GM18951 (cell line): ENCODE measurements at regions not wholly inside any gene's neighbourhood (a gene's known extent, or its start where the extent isn't known, plus 50 kb on each side); places are given as distances from the start of the nearest gene placed in this dataset.

Source experiments
- POLR2A ChIP-seq: IDR thresholded peaks from 4 replicates; pipeline ENCODE4 v1.6.1; 2011; ENCODE audit warnings: mild to moderate bottlenecking; ENCODE audit not compliant: insufficient read length, insufficient read depth; ENCODE audit errors: extremely low read depth
- in situ Hi-C: fragments of 300-500 bp; cut with MboI; formaldehyde crosslinking; loops from one replicate; pipeline ENCODE4 v1.12.0; 2022; ENCODE audit warnings: low sequenced_read_pairs, mixed read lengths, inconsistent platforms; ENCODE audit not compliant: unreplicated experiment

DNA sequence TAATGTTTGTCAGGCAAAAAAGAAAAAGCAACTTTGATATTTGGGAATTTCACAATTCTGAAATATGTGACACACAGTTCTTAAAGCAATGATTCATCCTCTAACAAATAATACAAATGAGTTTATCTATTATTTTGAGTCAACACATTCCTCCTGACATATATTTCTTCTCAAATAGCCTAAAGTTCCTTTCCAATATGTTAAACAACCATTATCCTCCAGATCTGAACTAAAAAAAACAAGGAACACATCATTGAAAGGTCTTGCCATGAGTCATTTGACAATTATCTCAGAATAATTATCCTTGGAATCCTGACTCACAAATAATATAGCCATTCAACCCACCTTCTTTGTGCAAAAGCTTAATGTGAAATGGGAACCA is 208.7 kb upstream of the CDIN1 start:
- no peak for TF ChIP-seq POLR2A

GRCh38 chr15:36371509-36371908 is 207.9 kb upstream of the CDIN1 start:
- in situ Hi-C loops = no loop called here
- no peak for TF ChIP-seq POLR2A

More for the DNA sequence above, 208.7 kb upstream of the CDIN1 start:
- in situ Hi-C loops = no loop called here

DNA sequence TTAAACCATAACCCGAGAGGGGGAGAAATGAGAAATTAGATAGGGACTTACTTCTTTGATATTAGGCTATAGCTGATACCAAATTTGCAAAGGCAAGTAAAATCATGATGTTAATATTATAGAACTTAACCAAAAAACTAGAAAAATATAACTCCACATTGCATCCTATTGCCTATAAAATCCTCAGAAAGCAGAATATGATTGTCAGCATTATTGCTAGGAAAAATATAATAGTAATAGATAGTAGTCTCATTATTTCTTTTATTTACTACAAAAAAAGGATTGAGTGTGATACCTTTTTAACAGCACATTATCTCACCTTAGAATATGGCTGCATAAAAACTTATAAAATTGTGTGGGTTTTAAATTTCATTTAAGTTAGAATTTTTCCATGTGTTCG is 206.5 kb upstream of the CDIN1 start:
- in situ Hi-C loops = no loop called here
- TF ChIP-seq POLR2A = no peak

DNA sequence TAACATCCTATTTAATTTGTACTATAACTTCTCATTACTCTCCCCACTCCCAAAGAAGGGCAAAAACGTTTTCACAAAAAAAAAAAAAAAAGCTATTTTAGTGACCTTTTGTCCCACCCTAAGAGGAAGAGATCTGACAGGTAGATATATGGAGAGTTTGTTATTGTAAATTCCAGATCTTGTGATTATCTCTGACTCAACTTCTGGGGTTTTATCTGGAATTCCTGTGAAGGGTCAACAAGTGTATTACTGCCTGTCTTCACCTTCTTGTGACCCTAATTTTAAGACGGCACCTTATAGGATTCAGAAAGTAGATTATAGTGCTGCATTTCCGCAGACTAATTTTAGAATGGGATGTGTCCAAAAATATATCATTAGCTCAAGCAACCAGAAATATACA is 205.9 kb upstream of the CDIN1 start:
- in situ Hi-C loops = no loop called here
- TF ChIP-seq POLR2A = no peak

- TF ChIP-seq POLR2A = no peak
- in situ Hi-C loops = no loop called here
These were observed 190.3 kb upstream of the CDIN1 start for GRCh38 chr15:36389107-36389506.

DNA sequence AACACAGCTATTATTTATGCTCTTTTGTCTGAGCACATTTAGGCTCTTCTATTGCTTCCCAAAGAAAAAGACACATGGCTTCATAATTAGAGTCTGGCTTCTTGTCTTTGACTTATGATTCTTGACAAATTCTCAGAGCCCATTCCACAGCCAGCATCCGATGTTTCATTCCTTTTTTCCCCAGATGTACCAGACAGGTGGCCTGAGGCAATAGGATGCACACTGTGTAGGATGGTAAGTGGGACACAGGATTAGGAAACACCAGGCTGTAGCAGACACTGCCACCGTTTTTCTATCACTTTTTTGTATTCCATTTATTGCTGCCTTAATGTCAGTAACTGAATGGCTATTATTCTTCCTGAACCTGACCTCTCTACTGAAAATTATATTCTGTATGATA is 188.9 kb upstream of the CDIN1 start:
- TF ChIP-seq POLR2A = no peak
- in situ Hi-C loops = no loop called here

DNA sequence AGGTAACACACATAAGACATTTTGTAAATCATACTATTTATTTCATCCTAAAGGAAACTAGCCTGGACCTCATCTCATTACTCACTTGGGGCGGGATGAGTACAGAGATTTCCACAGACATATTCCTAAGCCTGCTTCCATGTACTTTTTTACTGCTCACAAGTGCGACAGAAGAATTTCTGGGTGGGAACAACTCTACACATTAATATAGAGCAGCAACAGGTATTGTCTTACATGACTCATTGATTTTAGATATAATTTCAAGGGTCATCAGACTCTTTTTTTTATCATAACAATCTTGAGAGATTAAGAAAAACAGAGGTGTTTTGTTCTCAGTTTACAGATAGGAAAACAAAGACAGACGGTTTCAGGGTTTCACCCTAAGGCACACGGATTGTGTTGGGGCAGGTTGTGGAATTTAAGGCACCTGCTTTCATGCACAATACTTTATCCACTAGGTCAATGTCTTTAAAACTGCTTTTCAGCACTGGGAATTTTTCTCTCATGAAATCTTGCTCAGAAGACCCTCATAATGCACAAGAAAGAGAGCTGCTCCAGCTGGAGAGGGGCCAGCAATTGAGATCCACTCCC is 186.7 kb upstream of the CDIN1 start:
- no peak for TF ChIP-seq POLR2A
- in situ Hi-C loops = no loop called here

- TF ChIP-seq POLR2A = no peak
- in situ Hi-C loops = no loop called here
These were observed 181.2 kb upstream of the CDIN1 start for GRCh38 chr15:36398212-36398611.

DNA sequence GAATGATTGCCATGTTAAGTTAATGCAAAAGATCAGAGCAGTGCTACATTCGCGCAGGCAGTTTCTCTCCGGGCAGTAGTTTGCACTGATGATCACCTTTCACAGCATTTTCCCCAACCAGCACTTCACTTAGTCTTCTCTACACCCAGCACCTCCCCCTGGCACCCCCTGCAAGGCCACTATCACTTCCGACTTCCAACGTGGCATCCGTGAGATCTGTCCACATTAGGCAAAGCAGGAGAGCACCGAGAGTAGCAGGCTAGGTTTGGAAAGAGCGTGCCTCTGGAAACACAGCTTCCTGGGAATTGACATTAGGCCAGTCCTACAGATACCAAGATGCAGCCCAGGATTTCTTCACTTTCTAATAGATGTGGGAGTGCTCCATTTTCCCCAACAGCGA is 180.2 kb upstream of the CDIN1 start:
- in situ Hi-C loops = no loop called here
- TF ChIP-seq POLR2A = no peak

DNA sequence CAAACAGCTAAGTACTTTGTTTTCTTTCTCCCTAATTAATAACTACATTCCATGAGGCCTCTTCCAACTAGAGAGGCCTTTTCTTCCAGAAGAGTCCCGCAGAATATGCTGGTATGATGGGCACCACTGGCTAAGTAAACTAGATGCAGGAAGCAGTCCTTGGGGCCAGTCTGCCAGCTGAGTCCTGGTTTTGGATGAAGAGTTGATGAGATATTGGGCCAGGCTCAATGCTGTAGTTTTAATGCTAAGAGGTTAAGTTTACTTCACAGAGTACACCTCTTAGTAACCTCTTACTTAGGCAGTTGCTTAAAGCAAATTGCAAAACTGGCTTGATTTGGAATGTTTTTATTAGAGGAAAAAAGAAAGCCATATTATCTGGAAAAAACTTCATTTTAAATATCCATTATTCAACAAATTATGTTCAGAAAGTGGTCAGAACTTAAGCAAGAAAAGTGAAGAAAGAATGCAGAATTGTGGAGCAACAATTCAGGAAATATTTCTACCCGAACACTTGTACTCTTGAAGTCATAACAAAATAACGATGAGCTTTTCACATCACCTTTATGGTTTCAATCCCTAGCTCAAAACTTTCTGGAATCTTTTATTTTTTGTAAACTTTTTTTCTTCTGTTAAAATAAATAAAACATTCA is 178.4 kb upstream of the CDIN1 start:
- in situ Hi-C loops = no loop called here
- no peak for TF ChIP-seq POLR2A

- no peak for TF ChIP-seq POLR2A
- in situ Hi-C loops = no loop called here
These were observed 177.8 kb upstream of the CDIN1 start for GRCh38 chr15:36401586-36401966.

DNA sequence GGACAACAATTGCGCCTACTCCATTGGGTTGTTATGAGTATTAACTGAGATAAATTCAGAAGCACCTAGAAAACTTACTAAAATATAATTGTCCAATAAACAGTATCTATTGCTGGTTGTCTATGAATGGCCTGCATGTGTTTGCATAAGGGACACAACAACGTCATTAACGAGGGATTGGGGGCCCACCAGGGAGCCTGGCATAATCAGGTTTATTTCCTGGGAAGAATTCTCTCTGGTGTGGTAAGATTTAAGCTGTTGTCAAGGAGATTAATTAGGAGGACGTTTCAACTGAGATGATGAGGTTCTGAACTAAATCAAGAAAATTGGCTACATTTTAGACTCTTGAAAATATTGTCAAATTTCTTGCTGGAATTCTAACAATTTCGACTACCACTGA is 176.1 kb upstream of the CDIN1 start:
- TF ChIP-seq POLR2A = no peak
- in situ Hi-C loops = no loop called here

DNA sequence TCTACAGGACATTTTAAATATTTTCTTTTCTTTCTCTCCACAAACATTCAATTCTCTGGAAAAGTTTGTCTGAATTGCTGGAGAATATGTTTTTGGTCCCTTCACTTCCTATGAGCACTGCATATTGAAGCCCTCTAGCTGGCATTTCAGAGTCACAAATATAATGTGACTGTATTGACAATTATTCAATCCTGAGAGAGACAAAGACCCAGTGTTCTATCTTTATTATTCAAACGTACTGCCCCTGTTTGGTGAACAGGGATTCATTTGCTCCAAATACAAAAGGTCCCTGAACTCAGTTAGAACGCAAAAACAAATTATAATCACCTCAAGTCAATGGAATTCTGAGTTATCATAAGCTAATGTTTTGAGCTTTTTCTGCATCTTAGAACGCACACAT is 173.1 kb upstream of the CDIN1 start:
- no peak for TF ChIP-seq POLR2A
- in situ Hi-C loops = no loop called here

DNA sequence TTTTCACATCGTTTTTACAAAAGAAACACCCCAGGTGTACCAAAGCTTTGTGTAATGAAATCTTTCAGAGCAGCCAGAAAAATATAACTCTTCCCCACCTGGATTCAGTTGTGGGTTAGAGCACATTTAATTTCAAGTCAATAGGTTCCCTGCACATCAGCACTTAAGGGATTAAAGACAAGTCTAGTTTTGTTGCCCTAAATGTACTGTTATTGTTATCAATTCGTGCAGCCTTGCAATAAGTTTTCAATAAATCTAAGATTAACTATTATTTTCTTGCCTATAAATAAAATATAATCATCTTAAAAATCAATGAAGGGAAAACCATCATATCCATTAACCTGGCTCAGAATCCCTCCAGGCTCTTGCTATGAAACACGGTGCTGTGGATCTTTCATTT is 172.5 kb upstream of the CDIN1 start:
- in situ Hi-C loops = no loop called here
- no peak for TF ChIP-seq POLR2A

- in situ Hi-C loops = no loop called here
- TF ChIP-seq POLR2A = no peak
These were observed 171.8 kb upstream of the CDIN1 start for GRCh38 chr15:36407647-36408046.
